Esophagus squamous epithelium (tissue), 5 donors: ENCODE measurements at regions not wholly inside any gene's neighbourhood (a gene's known extent, or its start where the extent isn't known, plus 50 kb on each side); places are given as distances from the start of the nearest gene placed in this dataset.

Experiments used
- DNase-seq: peaks from one replicate; lab custom pipeline; 2025; lab: John Stamatoyannopoulos, UW
- H3K27ac ChIP-seq, 4 donors: fragments of 200-600 bp; sonication (generic); one replicate each; pipeline ENCODE4 v1.5.1; 2016 to 2019; ENCODE audit warnings: mild to moderate bottlenecking in 1 of 4
- H3K27me3 ChIP-seq, 4 donors: fragments of 200-600 bp; sonication (generic); 1 replicate in 3 of 4; 2 replicates in 1 of 4; pipeline versions ENCODE4 v1.5.1 to v1.6.0; 2017 to 2021; ENCODE audit warnings: antibody characterized with exemption in 1 of 4
- H3K36me3 ChIP-seq, 3 donors: fragments of 200-600 bp; sonication (generic); one replicate each; pipeline ENCODE4 v1.5.1; 2016 to 2019
- H3K4me1 ChIP-seq, 3 donors: fragments of 200-600 bp; sonication (generic); one replicate each; pipeline ENCODE4 v1.5.1; 2017 to 2019
- H3K4me3 ChIP-seq, 4 donors: fragments of 200-600 bp; sonication (generic); 1 replicate in 3 of 4; 2 replicates in 1 of 4; pipeline ENCODE4 v1.5.1; 2016 to 2019; ENCODE audit warnings: mild to moderate bottlenecking in 2 of 4, moderate library complexity in 1 of 4
- H3K9me3 ChIP-seq, 3 donors: fragments of 200-600 bp; sonication (generic); one replicate each; pipeline ENCODE4 v1.5.1; 2016 to 2019
- CTCF ChIP-seq, 6 experiments: fragments of 450-650 bp in 4 of 6; fragments of 200-600 bp in 2 of 6; sonication (generic) in 2 of 6; IDR thresholded peaks; one replicate each; pipeline ENCODE4 v1.5.1; 2016 to 2019; ENCODE audit warnings: antibody characterized with exemption in 6 of 6, mild to moderate bottlenecking in 4 of 6, moderate library complexity in 4 of 6
- POLR2A ChIP-seq, 4 donors: fragments of 450-650 bp; IDR thresholded peaks; one replicate each; pipeline ENCODE4 v1.6.1; 2017; ENCODE audit warnings: antibody characterized with exemption in 4 of 4, mild to moderate bottlenecking in 4 of 4, moderate library complexity in 3 of 4
- WGBS, 2 donors: methylation state at CpG; one replicate each; pipeline ENCODE4 v1.1.5; 2018; 5-methylcytosine and 5-hydroxymethylcytosine counted together
- intact Hi-C: fragments of 100-400 bp; cut with DNase I; formaldehyde crosslinking; loops from one replicate; pipeline ENCODE4 v1.15.0; 2022
- small RNA-seq, 4 donors: library from RNA; depleted of rRNA; stranded (forward); fragments of <200 nt; gene quantifications; one replicate each; pipeline ENCODE3, GENCODE V24; 2016
- donor health status: DM: yes; HTN: yes; CAD: no.

GRCh38 chr5:17167171-17167891, 50.1 kb upstream of the BASP1 start:
- TF ChIP-seq POLR2A (IDR thresholded peaks at IDR 0.05): no peak
- no peak for TF ChIP-seq CTCF (IDR thresholded peaks at IDR 0.05)
- Histone ChIP-seq H3K9me3 (no peaks in the 10 kb centered on the region), H3K4me3 (no peak overlapping the region), H3K4me1 (no peaks in the 10 kb centered on the region), H3K36me3 (no peaks in the 10 kb centered on the region), H3K27ac (no peak overlapping the region), H3K27me3 (no peaks in the 10 kb centered on the region)
- 69% methylated on average over 4 of the region's 4 CpGs for WGBS, 2 donors
- no peak for DNase-seq
- intact Hi-C loops: no loop called here

Small RNA genes lying in the stretch of these regions (small RNA-seq; reads per million reads assigned to genes)
- gene RF00019 (0 reads per million in 4 donors), gene RNA5SP180 (0 to 0.18 (median 0) reads per million in 4 donors)
